ENCODE measurements at regions not wholly inside any gene's neighbourhood (a gene's known extent, or its start where the extent isn't known, plus 50 kb on each side); places are given as distances from the start of the nearest gene placed in this dataset.
"Not testable (repeated sequence)": the region's sequence is repeated elsewhere in the genome, so short reads cannot be mapped to it uniquely, and the experiment has no call there.

DNA sequence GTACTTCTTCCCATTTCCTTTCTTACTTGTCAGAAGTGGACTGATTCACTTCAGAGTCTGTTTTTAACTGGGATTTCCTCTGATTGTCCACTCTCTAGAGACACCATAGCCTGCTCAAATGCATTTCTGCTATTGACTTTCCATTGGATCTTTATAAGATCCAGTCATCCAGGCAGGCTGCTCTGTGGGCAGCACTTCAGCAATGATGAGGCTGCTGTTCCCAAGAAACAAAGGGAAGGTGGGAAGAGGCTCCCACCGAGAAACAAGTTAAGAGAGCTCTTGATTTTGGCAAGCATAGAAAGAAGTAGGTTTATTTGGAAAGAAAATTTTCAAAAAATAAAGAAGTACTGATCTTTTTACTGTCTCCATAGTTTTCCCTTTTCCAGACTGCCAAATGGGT, 125.8 kb upstream of the STARD13 start:
- DNase-seq (ENCODE audit: low read depth in 1 of 2, low spot score in 1 of 2): no peak

DNA sequence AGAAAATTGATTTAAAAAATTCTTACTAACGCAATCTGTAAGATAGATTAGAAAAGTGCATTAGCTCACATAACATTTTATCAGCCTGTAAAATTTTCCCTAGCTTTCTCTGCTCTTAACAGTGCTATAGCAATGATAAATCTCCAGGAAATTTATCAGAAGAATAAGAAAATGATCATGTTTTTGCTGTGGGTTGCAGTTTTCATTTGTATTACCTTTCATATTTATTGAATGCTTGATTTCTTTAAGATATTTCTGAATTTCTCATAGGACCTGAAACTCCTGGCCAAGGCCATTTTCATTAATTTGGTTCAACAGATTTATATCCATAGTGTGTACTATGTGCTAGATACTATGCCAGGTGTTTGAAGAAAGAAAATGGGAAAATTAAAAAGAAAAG, 130.3 kb upstream of the STARD13 start:
- no peak for DNase-seq (ENCODE audit: low read depth in 1 of 2, low spot score in 1 of 2)

DNA sequence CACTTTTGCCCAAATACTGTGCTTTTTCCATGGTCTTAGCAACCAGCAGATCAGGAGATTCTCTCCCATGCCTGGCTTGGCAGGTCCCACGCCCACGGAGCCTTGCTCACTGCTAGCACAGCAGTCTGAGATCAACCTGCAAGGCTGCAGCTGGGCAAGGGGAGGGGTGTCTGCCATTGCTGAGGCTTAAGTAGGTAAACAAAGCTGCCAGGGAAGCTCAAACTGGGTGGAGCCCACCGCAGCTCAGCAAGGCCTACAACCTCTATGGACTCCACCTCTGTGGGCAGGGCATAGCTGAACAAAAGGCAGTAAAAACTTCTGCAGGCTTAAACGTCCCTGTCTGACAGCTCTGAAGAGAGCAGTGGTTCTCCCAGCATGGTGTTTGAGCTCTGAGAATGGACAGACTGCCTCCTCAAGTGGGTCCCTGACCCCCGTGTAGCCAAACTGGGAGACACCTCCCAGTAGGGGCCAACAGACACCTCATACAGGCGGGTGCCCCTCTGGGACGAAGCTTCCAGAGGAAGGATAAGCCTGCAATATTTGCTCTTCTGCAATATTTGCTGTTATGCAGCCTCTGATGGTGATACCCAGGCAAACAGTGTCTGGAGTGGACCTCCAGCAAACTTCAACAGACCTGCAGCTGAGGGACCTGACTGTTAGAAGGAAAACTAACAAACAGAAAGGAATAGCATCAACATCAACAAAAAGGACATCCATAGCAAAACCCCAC, 132.8 kb upstream of the STARD13 start:
- not testable (repeated sequence) for DNase-seq (ENCODE audit: low read depth in 1 of 2, low spot score in 1 of 2)

DNA sequence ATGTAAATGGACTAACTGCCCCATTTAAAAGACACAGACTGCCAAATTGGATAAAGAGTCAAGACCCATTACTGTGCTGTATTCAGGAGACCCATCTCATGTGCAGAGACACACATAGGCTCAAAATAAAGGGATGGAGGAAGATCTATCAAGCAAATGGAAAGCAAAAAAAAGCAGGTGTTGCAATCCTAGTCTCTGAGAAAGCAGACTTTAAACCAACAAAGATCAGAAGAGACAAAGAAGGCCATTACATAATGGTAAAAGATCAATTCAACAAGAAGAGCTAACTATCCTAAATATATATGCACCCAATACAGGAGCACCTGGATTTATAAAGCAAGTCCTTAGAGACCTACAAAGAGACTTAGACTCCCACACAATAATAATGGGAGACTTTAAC, 134.6 kb upstream of the STARD13 start:
- not testable (repeated sequence) for DNase-seq (ENCODE audit: low read depth in 1 of 2, low spot score in 1 of 2)

DNA sequence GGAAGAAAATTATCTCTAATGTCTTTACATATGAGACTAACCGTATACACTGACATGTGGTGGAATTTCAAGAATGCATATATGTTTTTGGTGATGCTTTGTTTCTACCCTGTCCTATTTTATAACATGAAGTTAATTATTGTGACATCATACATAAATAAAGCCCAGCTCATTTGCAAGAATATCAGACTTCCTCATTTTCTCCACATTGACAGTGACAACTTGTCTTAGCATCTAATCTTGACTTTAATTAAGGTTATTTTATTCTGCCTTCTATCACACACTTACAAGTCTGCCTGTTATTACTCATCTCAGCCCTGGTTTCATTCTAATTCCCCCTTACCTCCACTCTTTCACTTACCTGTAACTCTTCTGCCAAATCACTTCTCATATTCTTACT, 140.6 kb upstream of the STARD13 start:
- DNase-seq (ENCODE audit: low read depth in 1 of 2, low spot score in 1 of 2): no peak

DNA sequence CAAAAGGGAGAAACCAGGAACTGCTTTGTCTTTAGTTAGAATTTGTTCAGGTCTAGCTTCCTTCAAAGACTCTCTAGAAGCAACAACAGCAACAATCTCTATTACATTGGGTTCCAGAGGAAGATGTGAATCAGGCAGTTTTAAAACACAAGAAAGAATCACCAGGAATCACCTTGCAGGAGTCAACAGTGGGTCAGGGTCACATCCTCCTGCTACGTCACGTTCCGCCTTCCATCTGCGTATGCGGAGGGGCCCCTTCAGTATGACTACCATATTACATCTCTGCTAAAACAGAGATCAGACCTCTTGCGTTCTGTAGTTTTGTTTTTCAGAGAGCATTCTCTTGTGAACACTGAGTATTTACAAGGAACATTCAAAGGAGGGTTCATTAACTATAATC, 147.8 kb upstream of the STARD13 start:
- no peak for DNase-seq (ENCODE audit: low read depth in 1 of 2, low spot score in 1 of 2)

DNA sequence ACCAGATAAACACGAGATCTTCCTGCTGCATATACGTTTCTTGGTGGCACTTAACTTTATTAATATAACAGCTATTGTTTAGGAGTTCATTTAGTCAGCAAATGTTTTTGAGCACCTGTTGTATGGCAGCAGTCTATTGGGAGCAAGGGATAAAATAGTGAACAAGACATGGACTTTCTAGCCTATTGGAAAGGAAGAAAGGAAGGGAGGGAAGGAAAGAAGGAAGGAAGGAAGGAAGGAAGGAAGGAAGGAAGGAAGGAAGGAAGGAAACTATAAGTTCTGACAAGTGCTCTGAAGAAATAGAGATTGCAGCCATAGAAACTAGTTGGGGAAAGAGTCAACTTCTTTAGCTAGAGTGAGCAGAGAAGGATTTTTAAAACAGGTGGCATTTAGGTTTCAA, 149.1 kb upstream of the STARD13 start:
- no peak for DNase-seq (ENCODE audit: low read depth in 1 of 2, low spot score in 1 of 2)

DNA sequence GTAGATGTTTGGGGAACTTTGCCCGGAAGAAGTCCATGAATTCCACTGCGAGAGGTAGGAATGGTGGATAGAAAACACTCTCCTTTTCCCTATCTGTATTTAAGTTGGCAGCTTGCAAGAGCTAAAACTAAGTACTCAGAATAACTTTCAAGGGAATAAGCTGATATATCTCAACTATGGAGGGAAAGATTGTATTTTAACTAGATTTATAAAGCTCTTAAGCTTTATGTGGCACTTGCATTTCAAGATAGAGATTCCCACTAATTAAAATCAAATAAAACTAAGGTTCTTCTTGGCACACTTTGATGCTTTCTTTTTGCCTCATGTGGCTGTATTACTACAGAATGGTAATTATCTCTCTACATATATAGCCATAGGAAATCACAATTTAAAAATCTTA, 149.7 kb upstream of the STARD13 start:
- DNase-seq (ENCODE audit: low read depth in 1 of 2, low spot score in 1 of 2): no peak

DNA sequence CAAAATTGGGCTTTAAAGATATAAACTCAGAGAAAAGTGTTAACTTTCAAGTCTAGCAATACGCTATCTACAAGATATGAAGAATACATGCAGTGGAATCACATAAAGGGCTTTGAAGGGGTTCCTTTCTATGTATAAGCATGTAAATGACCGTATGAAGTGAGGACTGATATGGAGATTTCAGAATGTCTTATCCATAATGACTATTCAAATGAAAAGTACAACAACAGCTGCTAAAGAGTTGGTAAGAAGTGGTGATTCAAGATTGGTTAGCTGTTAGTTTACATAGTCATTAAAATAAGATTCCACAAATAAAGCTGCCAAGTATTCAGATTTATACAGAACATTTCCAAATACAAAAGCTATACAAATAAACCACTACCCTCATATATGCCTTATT, 153.4 kb upstream of the STARD13 start:
- no peak for DNase-seq (ENCODE audit: low read depth in 1 of 2, low spot score in 1 of 2)

DNA sequence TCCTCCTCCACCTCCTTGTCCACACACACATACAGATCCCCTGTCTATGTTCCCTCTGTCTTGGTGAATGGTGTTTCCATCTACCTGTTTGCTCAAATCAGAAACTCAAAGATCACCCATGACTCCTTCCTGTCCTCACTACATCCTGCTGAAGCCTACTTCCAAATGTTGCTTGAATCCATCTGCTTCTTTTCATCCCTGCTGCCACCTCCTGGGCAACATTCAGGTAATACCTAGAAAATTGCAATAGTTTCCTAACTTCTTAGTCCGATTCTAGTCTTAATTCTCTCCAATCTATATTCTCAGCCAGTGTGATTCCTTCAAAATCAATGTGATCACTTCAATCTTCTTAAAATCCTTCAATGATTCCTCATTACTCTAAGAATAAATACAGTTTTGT, 155.5 kb upstream of the STARD13 start:
- DNase-seq (ENCODE audit: low read depth in 1 of 2, low spot score in 1 of 2): no peak

DNA sequence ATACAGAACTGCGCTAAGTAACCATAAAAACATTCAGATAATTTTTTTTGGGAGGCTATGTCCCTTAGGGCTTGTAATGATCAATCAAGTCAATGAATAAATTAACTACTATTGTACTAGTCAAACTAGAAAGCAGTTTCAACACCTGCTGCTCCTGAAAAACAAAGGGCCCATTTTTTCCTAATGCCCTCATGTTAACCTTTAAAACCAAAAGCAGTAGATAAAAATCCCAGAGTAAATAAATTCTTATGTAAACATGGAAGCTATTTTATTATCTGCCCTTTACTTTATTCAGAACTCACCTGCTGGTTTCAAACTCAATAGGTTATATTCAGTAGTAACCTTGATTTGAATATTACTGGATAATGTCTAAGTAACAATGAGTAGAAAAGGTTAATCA, 159.5 kb upstream of the STARD13 start:
- DNase-seq (ENCODE audit: low read depth in 1 of 2, low spot score in 1 of 2): no peak

DNA sequence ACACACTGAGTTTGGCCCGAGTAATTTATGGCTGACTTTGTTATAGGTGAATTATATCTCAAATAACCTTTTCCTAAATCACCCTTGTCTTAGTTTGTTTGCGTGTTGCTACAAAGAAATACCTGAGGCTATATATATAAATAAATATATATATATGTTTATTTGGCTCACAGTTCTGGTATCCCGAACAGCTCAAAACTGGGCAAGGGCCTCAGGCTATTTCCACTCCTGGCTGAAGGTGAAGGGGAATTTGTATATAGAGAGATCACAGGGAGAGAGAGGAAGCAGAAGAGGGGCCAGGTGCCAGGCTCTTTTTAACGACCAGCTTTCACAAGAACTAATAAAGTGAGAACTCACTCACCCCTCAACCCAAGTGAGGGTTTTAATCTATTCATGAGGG, 159.9 kb upstream of the STARD13 start:
- no peak for DNase-seq (ENCODE audit: low read depth in 1 of 2, low spot score in 1 of 2)

DNA sequence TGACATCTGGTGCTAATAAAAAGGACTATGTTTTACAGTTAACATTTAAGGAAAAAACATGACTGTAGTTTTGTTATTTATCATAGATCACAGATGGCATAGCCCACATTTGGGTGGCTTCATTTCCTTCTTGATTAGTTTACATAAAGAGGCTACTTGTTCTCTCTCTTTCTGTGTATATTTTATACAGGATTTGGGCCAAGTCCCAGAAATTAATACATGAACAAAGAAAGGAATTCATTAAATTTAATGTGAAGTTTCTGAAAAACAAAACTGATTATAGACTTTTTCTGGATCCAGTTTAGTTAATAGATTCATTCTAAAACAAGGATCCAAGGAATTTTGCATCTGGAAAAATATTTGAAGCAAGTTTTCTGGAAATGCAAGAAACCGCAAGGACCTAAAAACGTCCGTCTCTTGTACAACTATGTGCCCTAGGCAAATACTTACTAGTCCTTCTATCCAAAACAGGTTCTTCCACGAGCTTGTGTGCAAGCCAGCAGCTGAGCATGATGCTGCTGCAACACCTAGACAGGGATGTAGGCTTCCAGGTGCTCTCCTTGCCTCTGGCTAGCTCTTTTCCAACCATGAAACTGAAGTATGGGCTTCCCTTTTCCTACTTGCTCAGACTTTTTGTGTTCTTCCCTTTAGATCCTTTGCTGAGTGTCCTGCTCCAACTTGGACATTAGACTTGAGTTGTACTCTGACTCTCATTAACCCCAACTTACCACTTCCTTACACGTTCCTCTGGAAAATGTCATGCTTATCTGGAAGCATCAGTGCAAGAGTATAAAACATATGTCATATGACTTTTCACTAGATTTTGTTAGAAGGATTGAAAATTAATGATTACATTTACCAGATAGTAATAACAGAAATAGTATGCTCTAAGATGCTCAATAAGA, 161.5 kb upstream of the STARD13 start:
- no peak for DNase-seq (ENCODE audit: low read depth in 1 of 2, low spot score in 1 of 2)

DNA sequence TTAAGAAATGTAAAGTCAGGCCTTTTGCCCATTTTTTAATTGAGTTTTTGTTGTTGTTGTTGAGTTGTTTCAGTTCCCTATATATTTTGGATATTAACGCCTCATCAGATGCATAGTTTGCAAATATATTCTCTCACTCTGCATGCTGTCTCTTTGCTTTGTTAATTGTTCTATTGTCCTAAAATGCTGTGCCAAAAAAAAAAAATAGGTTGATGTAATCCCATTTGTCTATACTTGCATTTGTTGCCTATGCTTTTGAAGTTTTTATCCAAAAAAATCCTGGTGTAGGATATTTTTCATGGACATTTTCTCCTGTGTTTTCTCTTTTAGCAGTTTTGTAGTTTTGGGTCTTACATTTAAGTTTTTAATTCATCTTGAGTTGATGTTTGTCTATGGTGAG, 163.3 kb upstream of the STARD13 start:
- no peak for DNase-seq (ENCODE audit: low read depth in 1 of 2, low spot score in 1 of 2)

DNA sequence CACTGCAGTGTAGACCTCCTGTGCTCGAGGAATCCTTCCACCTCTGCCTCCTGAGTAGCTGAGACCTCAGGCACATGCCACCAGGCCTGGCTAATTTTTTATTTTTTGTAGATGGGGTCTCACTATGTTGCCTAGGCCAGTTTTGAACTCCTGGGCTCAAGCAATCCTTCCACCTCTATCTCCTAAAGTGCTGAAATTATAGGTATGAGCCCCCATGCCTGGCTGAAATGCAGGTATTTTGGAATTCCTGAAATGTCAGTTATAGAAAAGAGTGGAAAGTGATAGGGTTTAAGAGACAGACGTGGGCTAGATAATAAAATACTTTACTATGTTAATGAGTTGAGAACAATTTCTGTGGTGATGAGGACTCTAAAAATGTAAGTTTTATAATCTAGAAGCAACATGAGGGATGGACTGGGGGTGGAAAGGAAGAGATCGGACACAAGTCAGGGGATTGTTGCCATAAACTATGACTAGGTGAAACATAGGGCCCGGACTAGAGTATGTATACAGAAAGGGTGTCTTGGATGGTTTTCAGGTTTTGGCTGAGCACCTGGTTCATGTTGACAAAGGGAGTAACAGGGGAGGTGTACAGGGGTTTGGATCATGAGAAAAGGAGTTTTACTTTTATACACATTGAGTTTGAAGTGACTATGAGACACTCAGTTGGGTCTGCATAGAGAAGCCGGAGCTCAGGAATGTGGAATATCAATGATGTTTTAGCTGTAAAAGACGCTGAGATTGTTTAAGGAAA, 165.6 kb upstream of the STARD13 start:
- no peak for DNase-seq (ENCODE audit: low read depth in 1 of 2, low spot score in 1 of 2)

DNA sequence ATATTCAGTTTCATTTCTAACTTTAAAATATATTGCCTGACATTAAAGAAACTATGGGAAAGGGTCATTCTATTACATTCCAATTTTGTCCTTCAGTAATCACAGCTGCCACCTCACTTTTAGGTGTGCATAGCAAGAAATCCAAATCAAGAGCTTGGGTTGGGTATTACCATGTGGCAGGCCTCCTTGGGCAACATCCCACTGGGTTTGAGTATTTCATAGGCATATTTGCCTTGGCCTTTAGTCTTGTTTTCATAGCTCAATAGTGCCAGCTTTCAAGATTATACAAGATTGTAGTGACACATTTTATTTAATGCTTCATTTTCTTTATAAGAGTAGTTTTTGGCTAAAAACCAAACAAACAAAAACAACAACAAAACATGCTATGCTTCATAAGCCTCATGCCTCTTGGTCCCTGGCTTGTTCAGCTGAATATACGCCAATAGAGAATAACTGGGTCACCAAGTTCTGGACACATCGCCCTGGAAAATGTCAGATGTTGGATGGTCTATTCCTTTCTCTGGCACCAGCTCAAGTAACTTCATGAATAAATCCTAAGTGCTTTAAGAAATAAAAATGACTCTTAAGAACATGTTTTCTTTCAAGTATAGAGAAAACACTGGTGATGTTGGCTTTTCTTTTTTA, 167.4 kb upstream of the STARD13 start:
- DNase-seq (ENCODE audit: low read depth in 1 of 2, low spot score in 1 of 2): no peak

DNA sequence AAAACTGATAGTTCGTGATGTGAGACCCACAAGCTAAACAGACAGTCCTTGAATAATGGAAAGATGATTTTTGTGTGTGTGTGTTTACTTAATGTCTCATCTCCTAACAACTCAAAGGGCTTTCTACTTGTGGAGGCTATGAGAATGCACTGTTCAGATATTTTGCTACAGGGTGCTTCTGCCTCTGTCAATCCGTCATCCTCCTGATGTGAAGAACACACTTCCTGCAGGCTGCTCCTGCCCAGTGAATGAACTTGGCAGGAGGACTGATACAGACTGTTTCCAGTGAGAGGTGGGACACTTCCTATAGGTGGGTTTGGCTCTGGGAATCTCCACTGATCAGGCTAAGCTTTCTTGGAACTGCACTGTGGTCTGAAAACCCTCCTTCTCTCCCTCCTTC, 168.4 kb upstream of the STARD13 start:
- DNase-seq (ENCODE audit: low read depth in 1 of 2, low spot score in 1 of 2): no peak

DNA sequence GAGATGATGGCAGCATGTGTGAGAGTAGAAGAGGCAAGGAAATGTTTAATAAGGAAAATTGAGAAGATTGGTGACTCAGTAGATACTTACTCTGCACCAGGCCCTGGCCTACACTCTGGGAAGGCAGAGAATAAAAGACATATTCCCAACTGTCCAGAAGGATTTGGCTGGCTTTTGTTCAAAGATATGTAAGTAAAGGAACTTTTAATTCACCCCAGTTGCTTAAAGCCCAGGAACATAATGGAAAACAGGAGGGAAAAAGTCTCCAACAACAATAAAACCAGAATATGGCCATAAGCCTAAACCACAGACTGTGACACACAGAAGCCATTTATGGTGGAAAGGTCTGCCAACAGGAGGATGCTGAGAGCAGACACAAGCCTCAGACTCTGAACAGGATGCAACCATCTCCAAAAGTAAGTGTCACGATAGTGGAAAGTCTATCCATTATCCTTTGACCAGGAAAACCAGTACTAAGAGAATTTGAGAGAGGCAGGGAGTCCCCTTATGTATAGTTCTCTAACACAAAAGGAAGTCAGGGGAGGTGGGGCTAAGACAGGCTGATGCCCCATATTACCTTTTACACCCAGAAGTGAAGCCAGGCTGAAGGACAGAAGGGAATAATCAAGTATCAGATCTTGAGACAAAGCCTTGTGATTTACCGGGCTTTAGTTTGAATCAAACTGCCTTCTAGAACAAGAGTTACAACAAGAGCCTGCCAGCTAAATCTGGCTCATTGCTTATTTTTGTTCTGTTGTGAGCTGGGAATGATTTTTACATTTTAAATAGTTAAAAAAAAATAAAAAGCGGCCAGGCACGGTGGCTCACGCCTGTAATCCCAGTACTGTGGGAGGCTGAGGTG, 169.5 kb upstream of the STARD13 start:
- no peak for DNase-seq (ENCODE audit: low read depth in 1 of 2, low spot score in 1 of 2)

DNA sequence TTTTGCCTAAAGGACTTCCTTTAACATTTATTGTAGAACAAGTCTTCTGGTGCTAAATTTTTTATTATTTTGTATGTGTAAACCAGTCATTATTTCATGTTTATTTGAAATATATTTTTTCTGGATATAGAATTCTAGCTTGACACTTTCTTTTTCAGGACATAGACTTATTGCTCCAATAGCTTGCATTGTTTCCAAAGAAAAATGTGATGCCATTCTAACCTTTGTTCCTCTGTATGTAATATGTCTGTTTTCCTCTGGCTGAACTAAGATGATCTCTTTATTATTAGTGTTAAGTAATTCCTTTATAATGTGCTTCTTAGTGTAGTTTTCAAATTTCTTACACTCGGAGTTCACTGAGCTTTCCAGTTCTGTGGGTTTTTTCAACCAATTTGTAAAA, 174.1 kb upstream of the STARD13 start:
- no peak for DNase-seq (ENCODE audit: low read depth in 1 of 2, low spot score in 1 of 2)

DNA sequence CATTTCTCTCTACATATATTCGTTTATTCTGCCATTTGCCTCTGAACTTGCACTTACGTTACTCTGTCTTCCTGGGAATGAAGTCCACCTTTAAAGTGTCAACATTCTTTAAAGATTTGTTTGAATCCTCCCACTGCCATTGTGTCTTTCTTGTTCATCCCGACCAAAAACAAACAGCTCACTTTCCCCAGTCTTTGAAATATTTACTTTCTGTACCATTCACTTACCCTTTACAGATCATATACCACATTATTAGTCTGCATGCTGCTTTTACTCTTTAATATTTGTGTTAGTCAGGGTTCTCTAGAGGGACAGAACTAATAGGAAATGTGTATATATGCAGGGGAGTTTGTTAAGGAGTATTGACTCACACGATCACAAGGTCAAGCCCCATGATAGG, 176.6 kb upstream of the STARD13 start:
- DNase-seq (ENCODE audit: low read depth in 1 of 2, low spot score in 1 of 2): no peak

Data from activated CD4-positive, alpha-beta T cell treated with anti-CD3 and anti-CD28 coated beads, Interleukin-2, amount 50 U/mL, for 24 hours (primary cell).